ENCODE measurements at regions not wholly inside any gene's neighbourhood (a gene's known extent, or its start where the extent isn't known, plus 50 kb on each side); places are given as distances from the start of the nearest gene placed in this dataset.
"Not testable (repeated sequence)": the region's sequence is repeated elsewhere in the genome, so short reads cannot be mapped to it uniquely, and the experiment has no call there.

- not testable (repeated sequence) for DNase-seq, H3K4me3 ChIP-seq, H3K27me3 ChIP-seq, H3K36me3 ChIP-seq, H3K9me3 ChIP-seq
Observed at GRCh38 chr11:90613037-90613436, 390.2 kb upstream of the CHORDC1 start.

GRCh38 chr11:90606721-90607120 lies 383.9 kb upstream of the CHORDC1 start:
- no peak for DNase-seq
- no peaks in the 10 kb centered on the region for H3K36me3 ChIP-seq
- H3K27me3 ChIP-seq: no peaks in the 10 kb centered on the region
- H3K4me3 ChIP-seq: no peak overlapping the region
- H3K9me3 ChIP-seq: no peaks in the 10 kb centered on the region

DNA sequence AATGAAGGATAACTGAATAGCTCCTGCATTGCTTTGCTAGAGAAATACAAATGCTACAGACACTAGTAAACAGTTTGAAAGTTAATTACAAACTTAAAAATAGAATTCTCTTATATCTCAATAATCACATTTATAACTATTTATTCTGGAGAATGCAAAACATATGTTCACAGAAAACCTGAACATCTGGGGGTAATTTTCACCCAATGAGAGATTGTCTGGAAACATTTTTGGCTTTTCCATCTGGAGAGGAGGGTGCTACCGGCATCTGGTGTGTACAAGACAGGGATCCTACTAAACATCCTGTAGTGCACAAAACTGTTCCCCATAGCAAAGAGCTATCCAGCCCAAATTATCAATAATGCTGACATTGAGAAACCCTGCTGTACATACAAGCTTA lies 378.4 kb upstream of the CHORDC1 start:
- H3K9me3 ChIP-seq: no peaks in the 10 kb centered on the region
- no peak for DNase-seq
- no peak overlapping the region for H3K4me3 ChIP-seq
- no peaks in the 10 kb centered on the region for H3K27me3 ChIP-seq
- no peaks in the 10 kb centered on the region for H3K36me3 ChIP-seq

DNA sequence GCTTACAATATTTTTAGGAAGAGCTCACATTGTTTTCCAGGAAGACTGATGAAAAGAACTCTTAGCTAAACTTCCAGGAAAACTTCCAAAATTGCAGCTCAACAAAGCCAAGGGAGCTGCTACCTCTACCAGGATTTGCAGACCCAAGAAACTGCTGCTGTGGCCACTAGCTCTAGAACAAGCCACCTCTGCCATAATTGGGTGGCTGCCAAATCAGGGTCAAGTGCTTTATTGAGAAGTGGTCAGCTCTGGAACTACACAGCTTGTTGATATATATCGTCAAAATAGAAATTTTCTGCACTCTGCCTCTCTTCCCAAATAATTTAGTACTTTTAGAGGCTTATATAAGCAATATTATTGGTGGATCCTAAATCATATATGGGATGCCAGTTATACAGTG lies 371.8 kb upstream of the CHORDC1 start:
- no peaks in the 10 kb centered on the region for H3K9me3 ChIP-seq
- no peaks in the 10 kb centered on the region for H3K27me3 ChIP-seq
- no peaks in the 10 kb centered on the region for H3K36me3 ChIP-seq
- DNase-seq: no peak
- H3K4me3 ChIP-seq: no peak overlapping the region

- Histone ChIP-seq H3K36me3 (no peaks in the 10 kb centered on the region), H3K27me3 (no peaks in the 10 kb centered on the region), H3K9me3 (no peaks in the 10 kb centered on the region), H3K4me3 (no peak overlapping the region)
- no peak for DNase-seq
Observed at GRCh38 chr11:90593099-90593498, 370.2 kb upstream of the CHORDC1 start.

DNA sequence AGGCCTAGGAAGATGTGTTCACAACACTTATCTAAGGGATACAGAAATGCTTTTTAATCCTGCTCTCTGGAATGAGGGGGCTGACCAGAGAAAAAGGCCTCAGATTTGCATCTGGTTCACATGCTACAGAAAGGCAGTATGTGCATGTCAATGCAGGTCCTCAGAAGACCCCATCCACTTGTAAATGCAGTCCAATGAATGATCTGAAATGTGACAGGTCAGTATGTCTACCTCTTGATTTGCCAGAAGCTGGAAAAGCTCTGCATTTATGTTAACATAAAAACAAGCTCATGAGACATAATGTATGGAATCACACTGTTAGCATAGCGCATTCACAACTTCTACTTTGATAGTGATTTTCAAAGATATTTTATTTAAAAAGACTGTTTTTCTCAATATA lies 367.4 kb upstream of the CHORDC1 start:
- Histone ChIP-seq H3K4me3 (no peak overlapping the region), H3K9me3 (no peaks in the 10 kb centered on the region), H3K36me3 (no peaks in the 10 kb centered on the region), H3K27me3 (no peaks in the 10 kb centered on the region)
- DNase-seq: no peak

DNA sequence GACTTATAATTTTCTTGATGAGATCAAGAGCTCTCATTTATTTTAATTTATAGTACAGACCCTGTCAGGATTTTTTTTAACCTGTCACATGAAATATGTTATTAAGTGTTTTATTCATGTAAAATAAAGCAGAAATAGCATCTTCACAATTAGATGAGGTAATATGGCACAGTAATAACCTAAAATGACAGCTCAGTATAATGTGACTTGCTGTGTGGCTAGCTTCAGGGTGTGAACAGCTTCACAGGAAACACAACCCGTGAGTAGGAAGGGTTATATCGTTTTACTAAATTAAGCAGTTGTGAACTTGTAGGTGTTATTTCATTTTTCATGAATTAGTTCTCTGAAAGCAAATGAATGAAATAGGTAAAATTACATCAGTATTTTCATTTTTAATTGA lies 366.9 kb upstream of the CHORDC1 start:
- Histone ChIP-seq H3K27me3 (no peaks in the 10 kb centered on the region), H3K36me3 (no peaks in the 10 kb centered on the region), H3K4me3 (no peak overlapping the region), H3K9me3 (no peaks in the 10 kb centered on the region)
- DNase-seq: no peak

GRCh38 chr11:90587896-90588295 lies 365.0 kb upstream of the CHORDC1 start:
- H3K36me3 ChIP-seq: no peaks in the 10 kb centered on the region
- H3K9me3 ChIP-seq: no peaks in the 10 kb centered on the region
- H3K27me3 ChIP-seq: no peaks in the 10 kb centered on the region
- no peak overlapping the region for H3K4me3 ChIP-seq
- no peak for DNase-seq

GRCh38 chr11:90585491-90585890 lies 362.6 kb upstream of the CHORDC1 start:
- Histone ChIP-seq H3K36me3 (no peaks in the 10 kb centered on the region), H3K4me3 (no peak overlapping the region)

DNA sequence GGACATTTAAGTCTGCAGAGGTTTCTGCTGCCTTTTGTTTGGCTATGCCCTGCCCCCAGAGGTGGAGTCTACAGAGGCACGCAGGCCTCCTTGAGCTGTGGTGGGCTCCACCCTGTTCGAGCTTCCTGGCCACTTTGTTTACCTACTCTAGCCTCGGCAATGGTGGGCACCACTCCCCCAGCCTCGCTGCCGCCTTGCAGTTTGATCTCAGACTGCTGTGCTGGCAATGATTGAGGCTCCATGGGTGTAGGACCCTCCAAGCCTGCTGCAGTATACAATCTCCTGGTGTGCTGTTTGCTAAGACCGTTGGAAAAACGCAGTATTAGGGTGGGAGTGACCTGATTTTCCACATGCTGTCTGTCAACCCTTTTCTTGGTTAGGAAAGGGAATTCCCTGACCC lies 360.1 kb upstream of the CHORDC1 start:
- H3K9me3 ChIP-seq, DNase-seq, H3K27me3 ChIP-seq, H3K36me3 ChIP-seq, H3K4me3 ChIP-seq: not testable (repeated sequence)

More at GRCh38 chr11:90585491-90585890, 362.6 kb upstream of the CHORDC1 start:
- H3K9me3 ChIP-seq: no peaks in the 10 kb centered on the region
- no peak for DNase-seq
- H3K27me3 ChIP-seq: no peaks in the 10 kb centered on the region

DNA sequence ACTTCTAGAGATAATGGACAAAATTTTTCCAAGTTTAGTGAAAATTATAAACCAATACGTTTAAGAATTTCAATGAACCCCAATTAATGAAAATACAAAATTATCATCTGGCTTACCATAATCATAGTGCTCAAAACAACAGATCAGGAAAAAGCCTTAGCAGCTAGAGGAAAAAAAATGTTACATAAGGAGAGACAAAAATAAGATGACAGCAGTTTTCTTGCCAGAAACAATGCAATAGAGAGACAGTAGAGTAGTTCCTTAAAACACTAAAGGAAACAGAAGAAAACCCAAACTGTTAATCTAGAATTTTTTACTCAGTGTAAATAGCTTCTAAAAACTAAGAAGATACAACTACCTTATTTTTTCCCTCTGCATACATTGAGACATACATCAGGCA lies 341.7 kb upstream of the CHORDC1 start:
- no peaks in the 10 kb centered on the region for H3K9me3 ChIP-seq
- H3K4me3 ChIP-seq: no peak overlapping the region
- no peak for DNase-seq
- H3K36me3 ChIP-seq: no peaks in the 10 kb centered on the region
- H3K27me3 ChIP-seq: no peaks in the 10 kb centered on the region

GRCh38 chr11:90558328-90558865 lies 335.5 kb upstream of the CHORDC1 start:
- no peak for DNase-seq
- H3K27me3 ChIP-seq: no peaks in the 10 kb centered on the region
- no peaks in the 10 kb centered on the region for H3K9me3 ChIP-seq
- no peak overlapping the region for H3K4me3 ChIP-seq
- H3K36me3 ChIP-seq: no peaks in the 10 kb centered on the region

DNA sequence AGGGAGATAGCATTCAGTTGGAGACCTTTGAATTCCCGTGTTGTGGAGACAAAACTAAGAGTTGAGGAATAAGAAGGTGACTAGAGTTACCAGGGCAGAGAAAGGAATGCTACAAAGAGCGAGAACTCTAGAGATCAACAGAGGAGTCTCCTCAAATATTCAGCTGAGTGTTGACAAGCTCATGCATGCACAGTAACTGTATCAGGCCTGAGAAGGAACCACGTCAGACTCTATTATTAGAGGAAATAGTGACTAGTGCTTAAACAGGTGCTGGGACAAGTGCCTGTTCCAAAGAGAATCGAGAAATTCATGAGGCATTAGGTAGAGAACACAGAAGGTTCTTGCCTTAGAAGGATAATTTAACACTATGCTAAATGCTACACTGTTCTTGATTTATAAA lies 333.8 kb upstream of the CHORDC1 start:
- DNase-seq: no peak
- H3K36me3 ChIP-seq: no peaks in the 10 kb centered on the region
- H3K9me3 ChIP-seq: no peaks in the 10 kb centered on the region
- no peaks in the 10 kb centered on the region for H3K27me3 ChIP-seq
- no peak overlapping the region for H3K4me3 ChIP-seq

- Histone ChIP-seq H3K9me3 (no peaks in the 10 kb centered on the region), H3K36me3 (no peaks in the 10 kb centered on the region), H3K27me3 (no peaks in the 10 kb centered on the region), H3K4me3 (no peak overlapping the region)
- no peak for DNase-seq
Observed at GRCh38 chr11:90556026-90556425, 333.2 kb upstream of the CHORDC1 start.

DNA sequence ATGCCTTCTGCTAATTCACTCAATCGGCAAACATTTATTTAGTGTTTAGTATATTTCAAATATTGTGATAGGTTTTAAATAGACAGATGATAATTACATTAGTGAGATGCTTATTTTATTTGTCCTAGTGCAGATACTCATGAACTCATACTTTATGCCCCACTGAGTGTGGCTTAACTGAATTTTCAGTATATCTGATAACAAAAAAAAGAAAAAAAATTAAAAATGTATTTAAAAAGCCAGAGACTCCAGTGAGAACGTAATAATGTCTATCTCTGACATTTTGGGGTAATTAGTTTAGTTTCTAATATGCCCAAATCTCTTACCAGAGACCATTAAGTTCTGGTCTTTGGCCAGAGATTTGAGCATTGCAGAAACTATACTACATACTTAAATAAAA lies 332.6 kb upstream of the CHORDC1 start:
- Histone ChIP-seq H3K27me3 (no peaks in the 10 kb centered on the region), H3K4me3 (no peak overlapping the region)
- DNase-seq: no peak

DNA sequence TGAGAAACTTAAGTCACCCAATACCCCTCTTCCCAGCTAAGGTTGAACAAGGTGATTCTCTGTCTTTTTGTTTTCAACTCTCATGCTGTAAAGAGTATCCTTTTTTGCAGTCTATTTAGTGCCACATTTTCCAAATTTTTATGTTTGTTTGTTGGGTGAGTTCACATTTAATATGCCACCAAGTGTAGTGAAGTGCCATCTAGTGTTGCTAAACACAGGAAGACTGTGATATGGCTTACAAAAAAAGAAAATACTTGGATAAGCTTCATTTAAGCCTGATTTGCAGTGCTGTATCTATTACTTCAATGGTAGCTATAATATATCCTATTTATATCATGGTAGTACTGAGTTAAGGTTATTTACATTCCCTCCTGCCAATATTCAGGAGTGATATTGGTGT lies 319.2 kb upstream of the CHORDC1 start:
- Histone ChIP-seq H3K36me3 (no peaks in the 10 kb centered on the region), H3K27me3 (no peaks in the 10 kb centered on the region), H3K4me3 (no peak overlapping the region)

More for the DNA sequence above, 332.6 kb upstream of the CHORDC1 start:
- Histone ChIP-seq H3K36me3 (no peaks in the 10 kb centered on the region), H3K9me3 (no peaks in the 10 kb centered on the region)

GRCh38 chr11:90536301-90536700 lies 313.5 kb upstream of the CHORDC1 start:
- Histone ChIP-seq H3K4me3 (no peak overlapping the region), H3K36me3 (no peaks in the 10 kb centered on the region), H3K9me3 (no peaks in the 10 kb centered on the region), H3K27me3 (no peaks in the 10 kb centered on the region)
- DNase-seq: no peak

More for the DNA sequence above, 319.2 kb upstream of the CHORDC1 start:
- no peak for DNase-seq
- no peaks in the 10 kb centered on the region for H3K9me3 ChIP-seq

- Histone ChIP-seq H3K36me3 (no peaks in the 10 kb centered on the region), H3K27me3 (no peaks in the 10 kb centered on the region), H3K4me3 (no peak overlapping the region), H3K9me3 (no peaks in the 10 kb centered on the region)
- DNase-seq: no peak
Observed at GRCh38 chr11:90532125-90532524, 309.3 kb upstream of the CHORDC1 start.

- no peaks in the 10 kb centered on the region for H3K27me3 ChIP-seq
- DNase-seq: no peak
- H3K4me3 ChIP-seq: no peak overlapping the region
- no peaks in the 10 kb centered on the region for H3K9me3 ChIP-seq
- no peaks in the 10 kb centered on the region for H3K36me3 ChIP-seq
Observed at GRCh38 chr11:90531001-90531400, 308.2 kb upstream of the CHORDC1 start.
